ENCODE measurements at regions not wholly inside any gene's neighbourhood (a gene's known extent, or its start where the extent isn't known, plus 50 kb on each side); places are given as distances from the start of the nearest gene placed in this dataset.

DNA sequence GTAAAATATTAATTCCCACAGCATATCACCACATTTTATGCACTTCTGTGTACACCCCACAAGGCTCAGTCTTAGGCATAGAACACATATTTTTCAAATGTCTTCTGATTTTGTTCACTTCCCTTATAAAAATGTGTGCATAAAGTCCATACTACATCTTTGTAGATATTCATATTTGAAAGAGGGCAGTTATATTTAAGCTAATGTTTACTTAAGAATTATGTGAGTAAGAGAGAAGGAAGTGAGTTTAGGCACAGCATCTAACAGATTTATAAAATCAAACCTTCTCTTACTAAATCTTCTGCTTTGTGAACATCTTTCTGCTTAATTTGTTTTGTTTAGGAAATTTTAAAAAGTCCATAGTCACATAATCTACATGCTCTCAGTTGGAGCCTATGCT is 648.1 kb downstream of the FSCB start:
- H4K5ac ChIP-seq (ENCODE audit: low read depth, low read length): no peak overlapping the region
- H3K18ac ChIP-seq (ENCODE audit: low read depth, low read length): no peak overlapping the region
- intact Hi-C loops (cut with micrococcal nuclease) (no loop called here), in situ Hi-C loops (cut with MboI; ENCODE audit: low sequenced_read_pairs) (no loop called here), dilution Hi-C loops (cut with HindIII; ENCODE audit: low sequenced_read_pairs, unreplicated experiment) (no loop called here)
- TF ChIP-seq, protein P1, sequence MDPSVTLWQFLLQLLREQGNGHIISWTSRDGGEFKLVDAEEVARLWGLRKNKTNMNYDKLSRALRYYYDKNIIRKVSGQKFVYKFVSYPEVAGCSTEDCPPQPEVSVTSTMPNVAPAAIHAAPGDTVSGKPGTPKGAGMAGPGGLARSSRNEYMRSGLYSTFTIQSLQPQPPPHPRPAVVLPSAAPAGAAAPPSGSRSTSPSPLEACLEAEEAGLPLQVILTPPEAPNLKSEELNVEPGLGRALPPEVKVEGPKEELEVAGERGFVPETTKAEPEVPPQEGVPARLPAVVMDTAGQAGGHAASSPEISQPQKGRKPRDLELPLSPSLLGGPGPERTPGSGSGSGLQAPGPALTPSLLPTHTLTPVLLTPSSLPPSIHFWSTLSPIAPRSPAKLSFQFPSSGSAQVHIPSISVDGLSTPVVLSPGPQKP (IDR thresholded peaks at IDR 0.05; ENCODE audit: borderline replicate concordance, low read depth, low read length): no peak
- H3K36me3 ChIP-seq (ENCODE audit: control insufficient read depth, insufficient read depth, low read length): no peaks in the 10 kb centered on the region
- H4K20me1 ChIP-seq (ENCODE audit: insufficient read depth, low read length): no peaks in the 10 kb centered on the region
- no peak overlapping the region for H3K23ac ChIP-seq (ENCODE audit: low read depth, low read length)
- H2AK5ac ChIP-seq (ENCODE audit: low read depth, low read length): no peak overlapping the region
- H3K27ac ChIP-seq (ENCODE audit: insufficient read depth, low read length): no peak overlapping the region
- H2BK15ac ChIP-seq (ENCODE audit: low read depth, low read length): no peak overlapping the region
- POLR2A ChIA-PET (ENCODE audit: unreplicated experiment): no interaction called here
- ATAC-seq (ENCODE audit: low read depth) (no peak), DNase-seq (no peak)
- no peak overlapping the region for H2BK120ac ChIP-seq (ENCODE audit: low read depth, low read length)
- no peaks in the 10 kb centered on the region for H3K9me1 ChIP-seq (ENCODE audit: insufficient read depth, low read length)
- H3K4ac ChIP-seq (ENCODE audit: low read depth, low read length): no peak overlapping the region
- BruUV-seq (replicated peaks): no TSS peak
- H3K4me2 ChIP-seq (ENCODE audit: low read depth, low read length): no peak overlapping the region
- no peak overlapping the region for H3K9ac ChIP-seq (ENCODE audit: low read depth, low read length)
- no peak overlapping the region for H4K8ac ChIP-seq (ENCODE audit: low read depth in 2 of 2, low read length in 2 of 2)
- no peaks in the 10 kb centered on the region for H3K4me1 ChIP-seq (ENCODE audit: control insufficient read depth, insufficient read depth, low read length)
- no peaks in the 10 kb centered on the region for H3K27me3 ChIP-seq (ENCODE audit: control insufficient read depth, insufficient read depth, low read length)
- no peak overlapping the region for H2BK5ac ChIP-seq (ENCODE audit: low read depth, low read length, poor library complexity, severe bottlenecking)
- H3K79me1 ChIP-seq (ENCODE audit: low read depth in 1 of 2, low read length in 2 of 2): no peaks in the 10 kb centered on the region
- no peak overlapping the region for H2BK20ac ChIP-seq (ENCODE audit: low read depth, low read length)
- H3K9me3 ChIP-seq (ENCODE audit: control insufficient read depth, insufficient read depth, low read length): peaks cover under 1% of the 10 kb centered on the region; the same call in 1 of the 2 replicates
- H2AK9ac ChIP-seq (replicated peaks; ENCODE audit: low read depth, low read length, poor library complexity): no peak overlapping the region
- no peak overlapping the region for H4K91ac ChIP-seq (ENCODE audit: insufficient read depth, low read depth, low read length)
- CTCF ChIA-PET: no interaction called here
- no peak overlapping the region for H3K56ac ChIP-seq (ENCODE audit: extremely low read depth, insufficient read depth, low read length)
- H3K4me3 ChIP-seq (ENCODE audit: insufficient read depth, low read depth, low read length): no peak overlapping the region
- no peak overlapping the region for H3K14ac ChIP-seq (replicated peaks; ENCODE audit: low read depth, low read length)
- H2AFZ ChIP-seq (replicated peaks; ENCODE audit: low read length, poor library complexity): no peak overlapping the region
